HCT116 (cell line): ENCODE measurements at regions not wholly inside any gene's neighbourhood (a gene's known extent, or its start where the extent isn't known, plus 50 kb on each side); places are given as distances from the start of the nearest gene placed in this dataset.

Experiments used
- ATAC-seq: fragments of 200-7000 bp; cut with Tn5 transposase; 2 replicates; pipeline ENCODE4 v1.9.1; 2020; ENCODE audit warnings: mild to moderate bottlenecking, moderate library complexity
- BruUV-seq: library from RNA; stranded (reverse); fragments of 400-500 nt; replicated peaks from 2 replicates; lab custom pipeline; 2021; lab: Mats Ljungman, UMichigan
- CTCF ChIA-PET: fragments of 300-600 bp; sonication (Branson Sonifier 250); formaldehyde crosslinking; loops from one replicate; lab custom pipeline; 2021; ENCODE audit warnings: antibody characterized with exemption; lab: Charles Lee
- POLR2A ChIA-PET: fragments of 300-600, 350-600 bp; sonication (Branson Sonifier 250); formaldehyde crosslinking; loops from one replicate; lab custom pipeline; 2021; ENCODE audit warnings: antibody characterized with exemption; lab: Charles Lee
- RAD21 ChIA-PET, 2 experiments: fragments of 300-600 bp; sonication (Branson Sonifier 250); formaldehyde crosslinking; loops; one replicate each; lab custom pipeline; 2023; ENCODE audit warnings: low total read pairs in 2 of 2; ENCODE audit not compliant: uncharacterized antibody in 2 of 2, unreplicated experiment in 2 of 2, low non-redundant PET in 1 of 2; lab: Charles Lee
- DNase-seq: peaks from one replicate; pipeline ENCODE4 v3.0.0-alpha.2; 2010; ENCODE audit warnings: low read depth, low spot score
- H2AFZ ChIP-seq: fragments of 200-600 bp; shearing (Covaris generic), sonication (generic); 2 replicates; pipeline ENCODE4 v1.6.1; 2017; ENCODE audit warnings: low read depth, mixed run types, mixed read lengths, antibody characterized with exemption, low read length; ENCODE audit not compliant: poor library complexity, severe bottlenecking
- H3K27ac ChIP-seq: 2 replicates; pipeline ENCODE4 v1.5.1; 2012; ENCODE audit warnings: low read depth, low read length
- H3K27me3 ChIP-seq: fragments of 200-600 bp; sonication (generic); 2 replicates; pipeline ENCODE4 v1.6.1; 2016; ENCODE audit warnings: mixed run types, low read length, mixed read lengths; ENCODE audit not compliant: insufficient read depth
- H3K36me3 ChIP-seq, 2 experiments: fragments of 200-500 bp in 1 of 2; fragments of 200-600 bp in 1 of 2; sonication (Bioruptor generic) in 1 of 2; sonication (generic) in 1 of 2; 2 replicates each; pipeline versions ENCODE4 v1.5.1 to v1.6.1; 2014 to 2016; ENCODE audit warnings: low read length in 2 of 2, inconsistent platforms in 1 of 2, mixed read lengths in 1 of 2, mixed run types in 1 of 2; ENCODE audit not compliant: insufficient read depth in 2 of 2, control insufficient read depth in 1 of 2
- H3K4me1 ChIP-seq, 2 experiments: fragments of 200-600 bp in 1 of 2; sonication (generic) in 1 of 2; 2 replicates each; pipeline versions ENCODE4 v1.5.1 to v1.6.1; 2012 to 2017; ENCODE audit warnings: low read length in 2 of 2, inconsistent platforms in 1 of 2, mild to moderate bottlenecking in 1 of 2, mixed read lengths in 1 of 2, mixed run types in 1 of 2, moderate library complexity in 1 of 2; ENCODE audit not compliant: insufficient read depth in 2 of 2, control insufficient read depth in 1 of 2
- H3K4me2 ChIP-seq: fragments of 200-600 bp; sonication (generic); 2 replicates; pipeline ENCODE4 v1.6.1; 2017; ENCODE audit warnings: mixed run types, low read length, mixed read lengths
- H3K4me3 ChIP-seq, 2 experiments: fragments of 200-600 bp in 1 of 2; sonication (generic) in 1 of 2; replicated peaks in 1 of 2; 2 replicates each; pipeline ENCODE4 v1.5.1; 2011 to 2016; ENCODE audit warnings: low read length in 2 of 2, control low read depth in 1 of 2, low read depth in 1 of 2, mild to moderate bottlenecking in 1 of 2, mixed read lengths in 1 of 2, mixed run types in 1 of 2
- H3K79me2 ChIP-seq: fragments of 200-600 bp; sonication (generic); 2 replicates; pipeline ENCODE4 v1.6.1; 2017; ENCODE audit warnings: mild to moderate bottlenecking, mixed run types, low read length, moderate library complexity, mixed read lengths; ENCODE audit not compliant: insufficient read depth
- H3K9ac ChIP-seq: fragments of 200-600 bp; sonication (generic); 2 replicates; pipeline ENCODE4 v1.6.1; 2016; ENCODE audit warnings: low read length, mixed read lengths
- H3K9me2 ChIP-seq: fragments of 200-600 bp; sonication (generic), shearing (Covaris generic); 2 replicates; pipeline ENCODE4 v1.6.1; 2017; ENCODE audit warnings: mixed run types, mild to moderate bottlenecking, moderate library complexity; ENCODE audit not compliant: insufficient read depth
- H3K9me3 ChIP-seq, 2 experiments: fragments of 200-500 bp in 1 of 2; fragments of 200-600 bp in 1 of 2; sonication (Bioruptor generic) in 1 of 2; sonication (generic) in 1 of 2; 2 replicates each; pipeline ENCODE4 v1.6.1; 2014 to 2017; ENCODE audit warnings: low read length in 2 of 2, mixed read lengths in 2 of 2, inconsistent platforms in 1 of 2, low read depth in 1 of 2, mild to moderate bottlenecking in 1 of 2, mixed run types in 1 of 2, moderate library complexity in 1 of 2; ENCODE audit not compliant: control insufficient read depth in 1 of 2, insufficient read depth in 1 of 2
- H4K20me1 ChIP-seq: fragments of 200-600 bp; sonication (generic), shearing (Covaris generic); 2 replicates; pipeline ENCODE4 v1.6.1; 2017; ENCODE audit warnings: mixed run types, mild to moderate bottlenecking, moderate library complexity; ENCODE audit not compliant: insufficient read depth
- CBX3 ChIP-seq: IDR thresholded peaks from 2 replicates; pipeline ENCODE4 v1.6.1; 2012; ENCODE audit warnings: low read depth
- EGR1 ChIP-seq: IDR thresholded peaks from 2 replicates; pipeline ENCODE4 v1.6.1; 2012; ENCODE audit warnings: low read depth
- EZH2 ChIP-seq: fragments of 200-600 bp; sonication (generic); IDR thresholded peaks from 2 replicates; pipeline ENCODE4 v1.6.1; 2017; ENCODE audit warnings: antibody characterized with exemption, mixed run types
- POLR2A ChIP-seq: IDR thresholded peaks from 2 replicates; pipeline ENCODE4 v1.7.0; 2011; ENCODE audit warnings: borderline replicate concordance; ENCODE audit not compliant: insufficient read depth, insufficient read length; ENCODE audit errors: extremely low read depth
- POLR2AphosphoS5 ChIP-seq: IDR thresholded peaks from 2 replicates; pipeline ENCODE4 v1.6.1; 2011; ENCODE audit warnings: mild to moderate bottlenecking, low read depth, low read length, moderate library complexity
- RAD21 ChIP-seq: IDR thresholded peaks from 2 replicates; pipeline ENCODE4 v1.6.1; 2012; ENCODE audit warnings: low read depth, mild to moderate bottlenecking
- SP1 ChIP-seq: IDR thresholded peaks from 2 replicates; pipeline ENCODE4 v1.6.1; 2012; ENCODE audit warnings: low read depth
- SRF ChIP-seq: IDR thresholded peaks from 2 replicates; pipeline ENCODE4 v1.6.1; 2012; ENCODE audit warnings: low read depth
- intact Hi-C: fragments of 100-400 bp; cut with micrococcal nuclease; formaldehyde crosslinking; loops from 2 replicates; pipeline ENCODE4 v1.10.0; 2022
- TF ChIP-seq, protein P1 (sequence below): IDR thresholded peaks from 2 replicates; pipeline ENCODE4 v1.6.1; 2012; ENCODE audit warnings: low read depth
- TF ChIP-seq, protein P2 (sequence below): IDR thresholded peaks from 2 replicates; pipeline ENCODE4 v1.6.1; 2012
- TF ChIP-seq, protein P3 (sequence below): IDR thresholded peaks from 2 replicates; pipeline ENCODE4 v1.6.1; 2011; ENCODE audit warnings: mild to moderate bottlenecking, low read length, moderate library complexity; ENCODE audit not compliant: insufficient replicate concordance; ENCODE audit errors: extremely low read depth

DNA sequence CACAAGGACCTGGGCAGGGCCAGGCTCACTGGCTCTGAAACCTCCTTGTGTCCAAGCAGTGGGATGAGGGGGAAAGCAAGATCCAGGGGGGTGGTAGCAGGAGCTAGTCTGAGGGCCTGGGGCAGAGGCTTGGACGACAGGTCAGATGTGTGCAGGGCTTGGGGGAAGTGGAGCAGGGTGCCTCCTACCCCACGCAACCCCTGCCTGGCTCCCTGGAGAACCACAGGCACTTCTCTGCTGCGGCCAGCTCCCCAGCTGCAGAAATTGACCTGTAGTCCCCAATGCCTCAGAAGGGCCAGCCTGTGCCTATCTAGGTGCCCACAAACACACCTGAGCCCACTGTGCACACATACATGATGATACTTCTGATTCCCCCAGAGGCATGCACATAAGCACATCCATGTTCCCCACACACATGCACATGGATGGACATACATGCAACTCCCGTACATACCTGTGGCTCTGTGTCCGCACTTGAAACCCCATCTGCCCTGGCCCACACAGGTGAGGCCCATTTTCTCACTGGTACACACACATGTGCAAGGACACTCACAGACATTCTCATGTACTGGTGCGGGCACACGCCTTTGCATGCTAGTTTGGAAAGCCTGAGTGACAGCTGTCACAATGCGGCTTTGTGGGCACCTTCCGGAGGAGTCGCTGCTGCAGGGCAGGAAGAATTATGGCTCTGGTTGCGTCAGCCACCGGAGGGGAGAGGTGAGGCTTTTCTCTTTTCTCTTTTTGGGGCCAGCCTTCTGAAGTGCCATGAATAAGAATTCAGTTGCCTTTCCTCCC, 247.2 kb upstream of the CSF3R start (continued):
- TF ChIP-seq, protein P1, sequence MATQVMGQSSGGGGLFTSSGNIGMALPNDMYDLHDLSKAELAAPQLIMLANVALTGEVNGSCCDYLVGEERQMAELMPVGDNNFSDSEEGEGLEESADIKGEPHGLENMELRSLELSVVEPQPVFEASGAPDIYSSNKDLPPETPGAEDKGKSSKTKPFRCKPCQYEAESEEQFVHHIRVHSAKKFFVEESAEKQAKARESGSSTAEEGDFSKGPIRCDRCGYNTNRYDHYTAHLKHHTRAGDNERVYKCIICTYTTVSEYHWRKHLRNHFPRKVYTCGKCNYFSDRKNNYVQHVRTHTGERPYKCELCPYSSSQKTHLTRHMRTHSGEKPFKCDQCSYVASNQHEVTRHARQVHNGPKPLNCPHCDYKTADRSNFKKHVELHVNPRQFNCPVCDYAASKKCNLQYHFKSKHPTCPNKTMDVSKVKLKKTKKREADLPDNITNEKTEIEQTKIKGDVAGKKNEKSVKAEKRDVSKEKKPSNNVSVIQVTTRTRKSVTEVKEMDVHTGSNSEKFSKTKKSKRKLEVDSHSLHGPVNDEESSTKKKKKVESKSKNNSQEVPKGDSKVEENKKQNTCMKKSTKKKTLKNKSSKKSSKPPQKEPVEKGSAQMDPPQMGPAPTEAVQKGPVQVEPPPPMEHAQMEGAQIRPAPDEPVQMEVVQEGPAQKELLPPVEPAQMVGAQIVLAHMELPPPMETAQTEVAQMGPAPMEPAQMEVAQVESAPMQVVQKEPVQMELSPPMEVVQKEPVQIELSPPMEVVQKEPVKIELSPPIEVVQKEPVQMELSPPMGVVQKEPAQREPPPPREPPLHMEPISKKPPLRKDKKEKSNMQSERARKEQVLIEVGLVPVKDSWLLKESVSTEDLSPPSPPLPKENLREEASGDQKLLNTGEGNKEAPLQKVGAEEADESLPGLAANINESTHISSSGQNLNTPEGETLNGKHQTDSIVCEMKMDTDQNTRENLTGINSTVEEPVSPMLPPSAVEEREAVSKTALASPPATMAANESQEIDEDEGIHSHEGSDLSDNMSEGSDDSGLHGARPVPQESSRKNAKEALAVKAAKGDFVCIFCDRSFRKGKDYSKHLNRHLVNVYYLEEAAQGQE: no peak
- TF ChIP-seq EGR1: no peak
- TF ChIP-seq, protein P2, sequence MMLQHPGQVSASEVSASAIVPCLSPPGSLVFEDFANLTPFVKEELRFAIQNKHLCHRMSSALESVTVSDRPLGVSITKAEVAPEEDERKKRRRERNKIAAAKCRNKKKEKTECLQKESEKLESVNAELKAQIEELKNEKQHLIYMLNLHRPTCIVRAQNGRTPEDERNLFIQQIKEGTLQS: no peak

DNA sequence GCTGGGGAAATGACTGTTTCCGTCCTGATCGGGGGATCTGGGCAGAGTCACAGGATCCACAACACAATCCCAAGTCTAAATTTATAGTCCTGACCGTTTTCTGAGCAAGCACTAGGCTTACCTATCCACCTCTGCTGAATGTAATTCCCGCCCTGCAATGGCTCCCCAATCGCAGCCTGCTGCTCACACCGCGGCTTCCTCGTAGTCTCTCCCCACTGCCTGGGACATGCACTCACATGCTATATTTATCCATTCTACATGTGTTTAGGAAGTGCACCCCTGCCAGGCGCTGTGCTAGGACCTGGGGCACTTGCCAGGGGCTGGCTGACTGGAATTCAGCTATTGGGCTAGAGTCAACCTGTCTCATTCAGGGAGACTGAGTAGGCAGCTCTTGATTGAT, 246.6 kb upstream of the CSF3R start:
- Histone ChIP-seq H3K4me2 (no peak overlapping the region), H3K9ac (no peak overlapping the region), H3K27me3 (peaks cover 20% of the 10 kb centered on the region), H2AFZ (no peak overlapping the region), H3K4me3 (no peak overlapping the region), H3K9me2 (no peaks in the 10 kb centered on the region), H3K4me1 (no peaks in the 10 kb centered on the region), H3K36me3 (no peaks in the 10 kb centered on the region), H4K20me1 (no peaks in the 10 kb centered on the region), H3K9me3 (no peaks in the 10 kb centered on the region), H3K27ac (no peak overlapping the region), H3K79me2 (no peaks in the 10 kb centered on the region)
- ATAC-seq: no peak
- RAD21 ChIA-PET: no interaction called here
- DNase-seq: no peak
- BruUV-seq: no TSS peak
- POLR2A ChIA-PET: no interaction called here
- no peak for TF ChIP-seq EZH2
- no peak for TF ChIP-seq POLR2A
- no peak for TF ChIP-seq SRF
- no peak for TF ChIP-seq CBX3
- no peak for TF ChIP-seq POLR2AphosphoS5
- no peak for TF ChIP-seq SP1
- TF ChIP-seq, protein P3, sequence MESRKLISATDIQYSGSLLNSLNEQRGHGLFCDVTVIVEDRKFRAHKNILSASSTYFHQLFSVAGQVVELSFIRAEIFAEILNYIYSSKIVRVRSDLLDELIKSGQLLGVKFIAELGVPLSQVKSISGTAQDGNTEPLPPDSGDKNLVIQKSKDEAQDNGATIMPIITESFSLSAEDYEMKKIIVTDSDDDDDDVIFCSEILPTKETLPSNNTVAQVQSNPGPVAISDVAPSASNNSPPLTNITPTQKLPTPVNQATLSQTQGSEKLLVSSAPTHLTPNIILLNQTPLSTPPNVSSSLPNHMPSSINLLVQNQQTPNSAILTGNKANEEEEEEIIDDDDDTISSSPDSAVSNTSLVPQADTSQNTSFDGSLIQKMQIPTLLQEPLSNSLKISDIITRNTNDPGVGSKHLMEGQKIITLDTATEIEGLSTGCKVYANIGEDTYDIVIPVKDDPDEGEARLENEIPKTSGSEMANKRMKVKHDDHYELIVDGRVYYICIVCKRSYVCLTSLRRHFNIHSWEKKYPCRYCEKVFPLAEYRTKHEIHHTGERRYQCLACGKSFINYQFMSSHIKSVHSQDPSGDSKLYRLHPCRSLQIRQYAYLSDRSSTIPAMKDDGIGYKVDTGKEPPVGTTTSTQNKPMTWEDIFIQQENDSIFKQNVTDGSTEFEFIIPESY: no peak
- no peak for TF ChIP-seq RAD21
- intact Hi-C loops: no loop called here
- CTCF ChIA-PET: no interaction called here
